ENCODE measurements at regions not wholly inside any gene's neighbourhood (a gene's known extent, or its start where the extent isn't known, plus 50 kb on each side); places are given as distances from the start of the nearest gene placed in this dataset.

- TF ChIP-seq CTCF (IDR thresholded peaks at IDR 0.05) (no peak), POLR2A (IDR thresholded peaks at IDR 0.05) (no peak), EP300 (IDR thresholded peaks at IDR 0.05) (no peak)
Observed at GRCh38 chr10:28812384-28813372, 135.4 kb downstream of the BAMBI start.

Measured in tibial nerve (tissue), 4 donors.